GM21529 (cell line): ENCODE measurements at regions not wholly inside any gene's neighbourhood (a gene's known extent, or its start where the extent isn't known, plus 50 kb on each side); places are given as distances from the start of the nearest gene placed in this dataset.
A peak's percentile ranks its signal among the peaks of the same experiment; 100 is the strongest.

Experiments
- ATAC-seq: cut with Tn5 transposase; IDR thresholded peaks from one replicate; pipeline ENCODE4 v1.9.1; 2021; ENCODE audit not compliant: unreplicated experiment

GRCh38 chr15:96253006-96253747, 77.3 kb upstream of the NR2F2 start:
- no peak for ATAC-seq

- ATAC-seq = no peak
Measured at GRCh38 chr15:96254173-96254572, 76.3 kb upstream of the NR2F2 start.

GRCh38 chr15:96255599-96255998, 74.9 kb upstream of the NR2F2 start:
- ATAC-seq = no peak

- peak; percentile 70 for ATAC-seq
Measured at GRCh38 chr15:96261575-96262034, 68.9 kb upstream of the NR2F2 start.

DNA sequence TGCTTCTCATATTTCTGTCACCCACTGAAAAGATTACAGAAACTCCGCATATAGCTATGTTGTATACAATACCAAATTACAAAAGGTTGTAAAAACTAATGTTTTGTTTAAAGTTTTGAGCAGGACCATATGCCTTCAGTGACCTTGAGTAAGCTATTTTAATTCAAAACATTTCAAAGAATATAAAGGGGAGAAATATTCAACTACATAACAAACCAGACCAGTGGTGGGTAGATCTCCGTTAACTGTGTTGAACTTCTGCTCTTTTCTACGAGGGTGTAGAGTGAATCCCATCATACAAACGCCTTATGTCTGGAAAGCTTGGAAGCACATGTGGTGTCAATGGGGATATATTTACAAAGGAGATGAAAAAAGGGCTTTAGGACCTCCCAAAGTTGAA, 68.4 kb upstream of the NR2F2 start:
- no peak for ATAC-seq

- ATAC-seq = no peak
Measured at GRCh38 chr15:96262549-96263489, 67.7 kb upstream of the NR2F2 start.

DNA sequence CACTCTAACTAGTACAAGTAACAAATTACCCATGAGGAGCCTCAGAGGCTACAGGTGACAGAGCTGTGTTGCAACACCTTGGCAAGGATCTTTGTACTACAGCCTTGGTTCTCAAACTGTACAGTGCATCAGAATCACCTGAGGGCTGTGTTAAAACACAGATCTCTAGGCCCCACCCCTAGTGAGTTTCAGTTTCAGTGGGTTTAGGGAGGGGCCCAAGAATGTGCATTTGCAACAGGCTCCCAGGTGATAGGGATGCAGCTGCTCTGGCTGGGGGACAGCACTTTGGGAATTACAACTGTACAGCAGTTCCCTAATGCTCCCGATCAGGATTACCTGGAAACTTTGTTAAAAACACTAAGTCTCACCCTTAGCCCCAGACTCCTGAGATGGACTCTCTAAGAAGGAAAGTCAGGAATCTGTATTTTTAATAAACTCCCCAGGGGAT, 66.1 kb upstream of the NR2F2 start:
- no peak for ATAC-seq

DNA sequence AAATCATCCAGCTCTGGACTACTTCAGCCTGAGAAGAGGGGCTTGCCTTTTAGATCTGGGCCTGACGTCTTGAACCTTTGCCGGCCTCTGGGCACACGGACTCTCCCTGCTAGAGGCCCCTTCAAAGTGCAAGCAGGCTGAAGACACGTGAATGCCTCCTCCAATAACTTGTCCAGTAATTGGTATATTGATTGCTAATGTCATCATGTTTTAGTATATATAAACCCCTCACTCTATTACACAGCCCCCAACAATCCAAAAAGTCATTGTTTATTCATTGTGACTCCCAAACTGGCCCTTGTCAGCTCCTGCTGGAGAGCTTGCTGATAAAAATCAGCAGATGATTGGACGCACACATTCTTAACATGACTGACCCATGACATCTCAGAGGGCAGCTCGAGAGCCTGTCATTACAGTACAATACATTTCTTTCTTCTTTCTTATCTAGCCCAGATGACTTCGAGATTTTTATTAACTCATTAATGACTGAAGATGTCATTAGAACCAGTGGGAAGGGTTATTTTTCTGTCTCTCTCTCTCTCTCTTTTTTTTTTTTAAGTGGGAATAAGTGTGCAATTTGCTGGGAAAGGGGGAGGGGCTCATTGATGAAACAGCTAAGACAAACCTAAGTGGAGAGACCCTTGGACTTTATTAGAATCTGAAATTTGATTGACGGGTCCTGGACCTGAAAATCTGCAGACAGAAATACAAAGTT, 65.5 kb upstream of the NR2F2 start:
- ATAC-seq = no peak

DNA sequence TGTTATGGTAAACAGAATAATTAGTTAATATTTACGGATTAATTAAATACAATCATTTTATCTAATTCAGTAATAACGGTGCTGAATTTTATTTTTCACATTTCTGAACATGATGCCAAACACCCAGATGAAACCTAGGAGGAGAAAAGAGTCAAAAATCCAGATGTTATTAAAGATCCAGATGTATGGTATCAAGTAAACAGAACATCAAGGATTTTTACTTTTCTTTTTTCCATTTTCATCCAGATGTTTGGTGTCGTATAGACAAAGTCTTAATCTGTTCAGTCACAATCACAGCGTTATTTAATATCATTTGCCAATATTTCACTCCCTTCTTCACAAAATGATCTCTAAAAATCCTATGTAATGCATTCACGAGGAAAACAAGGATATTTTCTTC, 64.0 kb upstream of the NR2F2 start:
- ATAC-seq = no peak

GRCh38 chr15:96267463-96267862, 63.0 kb upstream of the NR2F2 start:
- ATAC-seq = no peak

DNA sequence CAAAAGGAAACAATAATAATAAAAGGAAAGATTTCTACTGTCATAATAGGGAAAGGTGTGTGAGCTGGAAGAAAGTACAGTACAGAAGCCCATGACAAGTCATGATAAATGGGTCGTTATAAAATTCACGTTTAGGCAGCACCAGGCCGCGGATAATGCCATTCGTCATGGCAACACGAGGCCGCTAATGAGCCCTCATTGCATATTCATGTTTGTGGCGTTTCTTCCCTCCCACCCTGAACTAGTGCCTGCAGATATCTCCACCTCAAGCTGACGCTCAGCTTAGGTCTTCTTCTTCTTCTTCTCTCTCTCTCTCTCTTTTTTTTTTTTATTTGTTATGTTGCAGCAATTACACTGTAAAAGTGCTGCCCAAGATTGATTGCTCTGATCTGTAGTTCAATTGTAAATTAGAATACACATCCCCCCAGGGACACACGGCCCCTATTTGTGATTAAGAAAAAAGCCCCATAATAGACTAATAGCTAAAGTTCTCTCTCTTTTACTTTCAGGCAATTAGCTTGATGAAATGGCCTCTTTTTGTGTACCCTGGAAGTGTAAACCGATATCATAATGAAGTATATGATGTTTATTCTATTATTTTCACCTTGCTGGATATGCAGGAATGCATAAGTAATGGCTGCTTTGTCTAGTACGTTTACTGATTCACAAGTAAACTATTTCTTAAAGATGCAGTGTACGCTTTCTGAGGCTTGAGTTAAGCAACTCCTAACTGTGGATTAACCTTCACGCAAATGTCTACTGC, 61.9 kb upstream of the NR2F2 start:
- ATAC-seq = no peak

GRCh38 chr15:96270581-96271172, 59.8 kb upstream of the NR2F2 start:
- no peak for ATAC-seq

DNA sequence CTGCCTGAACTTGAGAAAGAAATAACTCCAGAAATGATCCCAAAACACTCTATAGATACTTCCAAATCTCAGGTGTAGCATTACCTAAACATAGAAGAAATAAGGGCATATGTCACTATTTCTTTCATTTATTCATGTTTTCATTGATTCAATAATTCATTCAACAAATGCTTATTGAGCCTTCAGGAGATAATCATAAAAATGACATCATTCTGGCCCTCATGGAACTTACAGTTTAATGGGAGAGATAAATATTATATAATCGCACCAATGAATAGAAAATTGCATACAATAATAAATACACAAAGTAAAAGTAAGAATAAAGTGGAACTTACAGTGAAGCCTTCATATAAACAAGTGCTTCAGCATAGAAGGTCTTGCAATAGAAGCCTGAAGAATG, 58.1 kb upstream of the NR2F2 start:
- ATAC-seq = no peak

- ATAC-seq = no peak
Measured at GRCh38 chr15:96273317-96274086, 57.0 kb upstream of the NR2F2 start.

DNA sequence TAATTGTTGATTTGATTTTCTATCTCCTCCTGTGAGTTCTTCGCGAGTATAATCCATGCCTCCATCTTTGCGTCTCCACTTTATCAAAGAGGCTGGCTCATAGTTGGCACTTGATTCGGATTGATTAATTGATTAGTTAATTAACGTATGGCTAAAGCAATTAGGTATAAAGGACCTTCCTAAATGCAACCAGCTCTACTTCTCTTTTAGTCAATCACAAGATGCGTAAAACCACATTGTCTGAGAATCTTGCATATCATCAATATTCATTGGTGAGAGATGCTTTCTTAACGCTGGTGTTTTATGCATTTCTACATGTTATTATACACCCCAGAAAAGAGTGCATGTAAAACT, 56.4 kb upstream of the NR2F2 start:
- no peak for ATAC-seq

DNA sequence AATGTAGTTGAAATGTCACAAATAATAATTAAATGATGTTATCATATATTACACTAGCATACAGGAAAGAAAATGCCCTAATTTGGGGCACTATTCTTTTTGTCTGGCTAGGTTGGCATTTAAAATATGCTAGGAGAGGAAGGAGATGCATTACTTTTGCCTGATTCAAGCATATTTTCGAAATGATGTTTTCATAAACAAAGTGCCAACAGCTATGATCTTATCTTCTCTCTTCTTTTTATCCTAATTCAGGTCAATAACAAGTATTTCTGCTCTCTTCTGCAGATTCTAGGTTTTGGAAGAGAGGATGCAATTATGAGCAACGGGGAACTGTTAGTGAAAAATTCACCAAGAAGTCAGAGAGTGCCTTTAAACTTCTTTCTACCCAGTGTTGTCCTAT, 55.8 kb upstream of the NR2F2 start:
- no peak for ATAC-seq

DNA sequence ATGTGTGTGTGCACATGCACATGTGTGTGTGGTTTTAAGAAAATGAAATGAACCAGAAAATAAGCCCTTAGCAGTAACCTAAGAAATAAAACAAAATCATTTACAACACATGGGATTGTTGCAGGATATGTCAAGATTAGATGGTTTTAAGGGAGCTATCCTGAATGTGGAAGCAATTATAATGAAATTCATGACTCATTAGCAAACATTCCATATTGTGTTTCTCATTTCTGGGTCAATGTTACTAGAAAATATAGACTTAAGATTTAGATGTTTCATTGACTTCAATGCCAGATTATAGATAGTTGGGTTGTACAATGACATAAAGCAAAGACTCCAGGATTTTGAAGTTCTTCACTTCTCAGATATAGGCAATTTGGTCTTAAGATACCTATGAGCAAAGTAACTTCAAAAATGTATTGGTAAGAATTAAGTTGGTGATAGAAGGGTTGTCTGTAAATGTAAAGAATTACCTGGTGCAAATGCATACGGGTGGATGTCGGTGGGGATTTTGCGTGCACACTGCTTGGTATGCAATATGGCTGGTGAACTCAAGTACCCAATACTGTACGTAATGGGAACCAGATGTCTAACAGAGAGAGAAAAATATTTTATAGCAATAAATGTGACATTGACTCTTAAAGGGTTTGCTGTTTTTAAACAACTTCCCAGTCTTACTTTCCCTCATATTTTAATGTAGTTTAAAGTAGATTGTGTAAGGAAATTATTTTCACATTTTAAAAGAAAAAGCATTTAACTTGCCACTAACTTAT, 53.9 kb upstream of the NR2F2 start:
- no peak for ATAC-seq
